BLaER1 (cell line): ENCODE measurements at regions not wholly inside any gene's neighbourhood (a gene's known extent, or its start where the extent isn't known, plus 50 kb on each side); places are given as distances from the start of the nearest gene placed in this dataset.

Experiments
- H3K27ac ChIP-seq: shearing (Covaris generic); formaldehyde crosslinking; 2 replicates; pipeline ENCODE4 v1.8.1; 2022
- H3K27me3 ChIP-seq: shearing (Covaris generic); formaldehyde crosslinking; 2 replicates; pipeline ENCODE4 v1.8.1; 2022
- H3K36me3 ChIP-seq: shearing (Covaris generic); formaldehyde crosslinking; 2 replicates; pipeline ENCODE4 v1.8.1; 2022
- H3K4me1 ChIP-seq: shearing (Covaris generic); formaldehyde crosslinking; 2 replicates; pipeline ENCODE4 v1.8.1; 2022
- H3K4me2 ChIP-seq: shearing (Covaris generic); formaldehyde crosslinking; 2 replicates; pipeline ENCODE4 v1.8.1; 2022
- H3K4me3 ChIP-seq: shearing (Covaris generic); formaldehyde crosslinking; 2 replicates; pipeline ENCODE4 v1.8.1; 2022
- H3K9ac ChIP-seq: shearing (Covaris generic); formaldehyde crosslinking; 2 replicates; pipeline ENCODE4 v1.8.1; 2022
- H3K9me3 ChIP-seq: shearing (Covaris generic); formaldehyde crosslinking; 2 replicates; pipeline ENCODE4 v1.8.1; 2022
- H4K20me1 ChIP-seq: shearing (Covaris generic); formaldehyde crosslinking; 2 replicates; pipeline ENCODE4 v1.8.1; 2022
- Cebpa-rat ChIP-seq: shearing (Covaris generic); IDR thresholded peaks from 2 replicates; pipeline ENCODE4 v1.8.1; 2022

DNA sequence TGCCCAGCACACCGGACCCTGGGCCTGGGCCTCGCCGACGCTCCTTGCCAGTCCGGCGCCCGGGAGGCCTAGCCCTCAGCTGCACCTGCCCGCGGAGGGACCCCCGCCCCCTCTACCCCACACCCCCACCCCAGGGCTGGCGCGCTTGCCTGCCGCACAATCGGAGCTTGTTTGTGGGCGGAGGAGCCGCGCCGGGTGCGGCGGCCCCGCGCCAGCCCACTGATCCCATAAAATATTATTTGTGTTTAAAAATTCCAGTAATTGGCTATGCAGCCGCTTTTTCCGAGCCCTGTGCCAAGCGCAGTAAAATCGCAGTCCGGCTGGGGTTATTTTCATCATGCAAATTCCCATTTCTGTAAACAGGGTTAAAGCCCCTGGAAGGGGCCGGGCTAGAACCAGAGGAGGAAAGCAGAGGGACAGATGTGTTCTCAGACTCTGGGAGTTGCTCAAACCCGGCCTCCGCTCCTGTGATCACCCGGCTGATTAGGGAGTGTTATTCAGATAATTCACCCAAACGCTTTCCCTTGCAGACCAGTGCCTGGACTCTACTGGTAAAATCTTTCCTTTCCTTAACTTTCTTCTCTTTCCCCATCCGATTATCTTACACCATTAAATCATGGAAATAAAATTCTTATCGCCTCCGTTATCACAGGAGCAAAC, 93.1 kb downstream of the NCR2 start:
- peak overlapping the region; percentile 86 for H3K4me2 ChIP-seq

DNA sequence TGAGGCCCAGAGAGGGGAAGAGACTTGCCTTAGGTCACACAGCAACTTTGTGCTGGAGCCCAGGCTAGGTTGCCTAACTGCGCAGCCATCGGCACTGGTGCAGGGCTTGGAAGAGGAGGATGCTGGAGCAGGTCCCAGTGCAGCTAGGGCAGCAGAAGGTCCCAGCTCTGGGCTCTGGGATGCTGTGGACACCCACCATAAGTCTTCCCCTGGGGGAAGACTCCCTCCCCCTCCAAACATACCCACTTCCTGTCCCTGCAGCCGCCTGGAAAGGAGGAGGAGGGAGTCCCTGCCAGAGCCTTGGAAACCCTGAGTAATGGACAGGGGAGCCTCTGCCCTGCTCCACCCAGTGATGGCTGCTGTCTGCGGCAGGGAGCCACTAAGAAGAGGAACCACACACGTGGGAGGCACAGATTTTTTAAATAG, 93.6 kb downstream of the NCR2 start:
- Histone ChIP-seq H3K27ac (no peak overlapping the region), H3K4me2 (peak overlapping the region; percentile 86), H3K9ac (no peak overlapping the region), H3K9me3 (no peaks in the 10 kb centered on the region), H3K27me3 (peaks cover 68% of the 10 kb centered on the region), H4K20me1 (peaks cover 27% of the 10 kb centered on the region), H3K36me3 (no peaks in the 10 kb centered on the region), H3K4me3 (0 out of 2 replicates have a peak overlapping the region, but pooled peaks have one; percentile 62), H3K4me1 (peaks cover 44% of the 10 kb centered on the region)
- no peak for TF ChIP-seq Cebpa-rat

More for the DNA sequence above, 93.1 kb downstream of the NCR2 start:
- H3K9me3 ChIP-seq = no peaks in the 10 kb centered on the region
- H4K20me1 ChIP-seq = peaks cover 27% of the 10 kb centered on the region
- no peak for TF ChIP-seq Cebpa-rat
- peak overlapping the region; percentile 62 for H3K4me3 ChIP-seq
- peak overlapping the region; percentile 32; the same call in 1 of the 2 replicates for H3K9ac ChIP-seq
- H3K36me3 ChIP-seq = no peaks in the 10 kb centered on the region
- H3K27me3 ChIP-seq = peaks cover 68% of the 10 kb centered on the region
- H3K27ac ChIP-seq = no peak overlapping the region
- peaks cover 49% of the 10 kb centered on the region for H3K4me1 ChIP-seq

GRCh38 chr6:41429506-41430504, 94.4 kb downstream of the NCR2 start:
- Histone ChIP-seq H3K36me3 (no peaks in the 10 kb centered on the region), H3K9ac (no peak overlapping the region), H4K20me1 (peaks cover 27% of the 10 kb centered on the region), H3K27me3 (peaks cover 68% of the 10 kb centered on the region), H3K4me3 (no peak overlapping the region), H3K9me3 (no peaks in the 10 kb centered on the region), H3K27ac (no peak overlapping the region), H3K4me1 (peaks cover 36% of the 10 kb centered on the region), H3K4me2 (no peak overlapping the region)
- no peak for TF ChIP-seq Cebpa-rat

GRCh38 chr6:41430875-41431274, 95.5 kb downstream of the NCR2 start:
- H3K4me1 ChIP-seq = peaks cover 34% of the 10 kb centered on the region
- H3K27ac ChIP-seq = no peak overlapping the region
- peaks cover 27% of the 10 kb centered on the region for H4K20me1 ChIP-seq
- H3K27me3 ChIP-seq = peaks cover 57% of the 10 kb centered on the region
- no peaks in the 10 kb centered on the region for H3K9me3 ChIP-seq
- no peak overlapping the region for H3K9ac ChIP-seq
- no peaks in the 10 kb centered on the region for H3K36me3 ChIP-seq
- peak overlapping the region; percentile 40 for H3K4me2 ChIP-seq
- H3K4me3 ChIP-seq = no peak overlapping the region
- TF ChIP-seq Cebpa-rat = no peak

- H4K20me1 ChIP-seq = peaks cover 16% of the 10 kb centered on the region
- no peaks in the 10 kb centered on the region for H3K36me3 ChIP-seq
- H3K9me3 ChIP-seq = no peaks in the 10 kb centered on the region
- peaks cover 43% of the 10 kb centered on the region for H3K27me3 ChIP-seq
- H3K4me2 ChIP-seq = no peak overlapping the region
- H3K4me1 ChIP-seq = peaks cover 27% of the 10 kb centered on the region
- no peak overlapping the region for H3K4me3 ChIP-seq
- TF ChIP-seq Cebpa-rat = no peak
- H3K27ac ChIP-seq = no peak overlapping the region
- no peak overlapping the region for H3K9ac ChIP-seq
Measured at GRCh38 chr6:41432280-41432679, 96.9 kb downstream of the NCR2 start.

DNA sequence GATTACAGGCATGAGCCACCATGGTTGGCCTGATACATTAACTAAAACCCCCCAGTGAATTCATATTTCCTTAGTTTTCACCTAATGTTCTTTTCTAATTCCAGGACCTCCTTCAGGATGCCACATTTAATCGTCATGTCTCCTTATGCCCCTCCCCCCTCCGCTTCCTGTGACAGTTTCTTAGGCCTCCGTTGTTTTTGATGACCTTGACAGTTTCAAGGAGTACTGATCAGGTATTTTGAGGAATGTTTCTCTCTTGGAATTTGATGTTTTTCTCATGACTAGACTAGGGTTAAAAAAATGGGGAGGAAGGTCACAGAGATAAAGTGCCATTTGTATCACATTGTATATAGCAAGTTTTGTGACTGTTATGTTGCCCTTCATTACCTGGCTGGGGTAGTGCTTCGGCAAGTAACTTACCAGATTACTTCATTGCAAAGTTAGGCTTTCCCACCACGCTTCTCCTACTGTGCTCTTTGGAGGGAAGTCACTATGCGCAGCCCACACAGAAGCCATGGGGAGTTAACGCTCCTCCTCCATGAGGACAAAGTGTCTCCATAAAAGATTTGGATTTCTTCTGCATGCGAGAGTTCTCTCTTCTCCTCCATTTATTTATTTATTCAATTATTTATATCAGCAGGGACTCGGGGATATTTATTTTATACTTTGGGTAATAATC, 99.5 kb downstream of the NCR2 start:
- H3K36me3 ChIP-seq = no peaks in the 10 kb centered on the region
- H3K4me2 ChIP-seq = no peak overlapping the region
- no peaks in the 10 kb centered on the region for H4K20me1 ChIP-seq
- no peak overlapping the region for H3K9ac ChIP-seq
- no peak overlapping the region for H3K27ac ChIP-seq
- TF ChIP-seq Cebpa-rat = no peak
- no peak overlapping the region for H3K4me3 ChIP-seq
- H3K4me1 ChIP-seq = peaks cover 18% of the 10 kb centered on the region
- H3K27me3 ChIP-seq = peaks cover 17% of the 10 kb centered on the region
- H3K9me3 ChIP-seq = no peaks in the 10 kb centered on the region

DNA sequence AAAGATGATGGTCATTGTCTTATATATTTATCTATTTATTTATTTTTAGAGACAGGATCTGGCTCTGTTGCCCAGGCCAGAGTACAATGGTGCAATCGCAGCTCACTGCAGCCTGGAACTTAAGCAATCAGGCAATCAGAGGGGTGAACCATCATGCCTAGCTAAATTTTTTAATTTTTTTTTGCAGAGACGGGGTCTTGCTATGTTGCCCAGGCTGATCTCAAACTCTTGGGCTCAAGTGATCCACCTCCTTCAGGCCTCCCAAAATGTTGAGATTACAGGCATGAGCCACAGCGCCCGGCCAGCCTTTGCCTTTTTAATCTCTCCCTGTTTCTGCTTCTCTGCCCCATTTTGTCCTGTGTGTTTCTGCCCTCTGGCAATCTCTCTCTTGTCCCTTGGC, 102.2 kb downstream of the NCR2 start:
- no peak overlapping the region for H3K27ac ChIP-seq
- peaks cover 36% of the 10 kb centered on the region for H3K4me1 ChIP-seq
- H3K4me2 ChIP-seq = no peak overlapping the region
- no peaks in the 10 kb centered on the region for H3K9me3 ChIP-seq
- no peak overlapping the region for H3K4me3 ChIP-seq
- no peak for TF ChIP-seq Cebpa-rat
- no peaks in the 10 kb centered on the region for H3K36me3 ChIP-seq
- no peaks in the 10 kb centered on the region for H4K20me1 ChIP-seq
- peaks cover 4% of the 10 kb centered on the region; the same call in 1 of the 2 replicates for H3K27me3 ChIP-seq
- no peak overlapping the region for H3K9ac ChIP-seq

GRCh38 chr6:41438746-41439145, 103.3 kb downstream of the NCR2 start:
- H3K4me3 ChIP-seq = no peak overlapping the region
- H3K27ac ChIP-seq = no peak overlapping the region
- H3K4me1 ChIP-seq = peaks cover 42% of the 10 kb centered on the region
- no peaks in the 10 kb centered on the region for H3K36me3 ChIP-seq
- H4K20me1 ChIP-seq = no peaks in the 10 kb centered on the region
- no peak for TF ChIP-seq Cebpa-rat
- H3K4me2 ChIP-seq = no peak overlapping the region
- H3K9me3 ChIP-seq = no peaks in the 10 kb centered on the region
- peaks cover 15% of the 10 kb centered on the region for H3K27me3 ChIP-seq
- H3K9ac ChIP-seq = no peak overlapping the region

- Histone ChIP-seq H3K4me3 (no peak overlapping the region), H3K27me3 (peaks cover 25% of the 10 kb centered on the region), H3K4me2 (peak overlapping the region; percentile 68), H3K9me3 (no peaks in the 10 kb centered on the region), H4K20me1 (no peaks in the 10 kb centered on the region), H3K4me1 (peaks cover 42% of the 10 kb centered on the region), H3K9ac (no peak overlapping the region), H3K27ac (0 out of 2 replicates have a peak overlapping the region, but pooled peaks have one; percentile 10), H3K36me3 (no peaks in the 10 kb centered on the region)
- peak; percentile 21; the same call in 1 of the 2 replicates for TF ChIP-seq Cebpa-rat
Measured at GRCh38 chr6:41439524-41440418, 104.4 kb downstream of the NCR2 start.
